ENCODE measurements at regions not wholly inside any gene's neighbourhood (a gene's known extent, or its start where the extent isn't known, plus 50 kb on each side); places are given as distances from the start of the nearest gene placed in this dataset.

DNA sequence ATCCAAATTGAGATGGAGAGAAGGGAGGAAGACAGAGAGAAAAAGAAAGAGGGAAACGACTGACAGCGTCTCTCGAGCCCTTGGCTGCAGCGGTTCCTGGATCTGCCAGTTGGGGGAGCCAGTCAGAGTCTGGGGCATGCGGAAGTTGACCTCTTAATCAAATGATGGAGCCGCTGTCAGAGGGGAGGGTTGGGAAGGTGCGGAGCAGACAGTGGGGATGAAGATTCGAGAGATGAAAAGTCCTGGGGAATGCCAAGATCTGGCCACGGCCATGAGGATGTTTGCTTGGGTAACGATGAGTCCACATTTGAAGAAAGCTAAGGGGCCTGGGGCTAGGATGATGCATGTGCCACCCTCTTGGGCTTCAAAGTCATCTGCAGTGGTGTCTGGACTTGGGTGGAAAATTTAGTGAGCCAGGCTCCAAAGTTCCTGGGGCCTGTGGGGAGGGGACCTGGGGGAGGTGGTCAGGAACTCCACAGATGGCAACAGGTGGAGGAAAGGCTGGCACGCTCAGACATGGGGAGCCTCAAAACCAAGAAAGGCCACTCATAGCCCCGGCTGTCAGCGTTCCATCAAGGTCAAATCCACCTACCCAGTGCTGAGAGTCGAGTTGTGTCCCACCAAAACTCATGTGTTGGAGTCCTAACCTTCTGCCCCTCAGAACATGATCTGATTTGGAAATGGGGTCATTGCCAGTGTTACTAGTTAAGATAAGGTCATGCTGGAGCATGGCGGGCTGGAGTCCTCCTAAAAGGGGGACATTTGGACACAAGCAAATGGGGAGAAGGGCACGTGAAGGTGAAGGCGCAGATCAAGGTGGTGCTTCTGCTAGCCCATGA is 200.1 kb downstream of the NDUFA10 start:
- TF ChIP-seq EP300 (IDR thresholded peaks at IDR 0.05) (no peak), POLR2A (IDR thresholded peaks at IDR 0.05) (no peak)

All from tibial nerve (tissue), 3 donors.